NB4 (cell line): ENCODE measurements at regions not wholly inside any gene's neighbourhood (a gene's known extent, or its start where the extent isn't known, plus 50 kb on each side); places are given as distances from the start of the nearest gene placed in this dataset.

Source experiments
- DNase-seq: peaks from one replicate; pipeline ENCODE4 v3.0.0; 2010; ENCODE audit warnings: low read depth
- H3K4me3 ChIP-seq: one replicate; pipeline ENCODE4 v1.5.1; 2011; ENCODE audit warnings: mild to moderate bottlenecking, low read depth, low read length, moderate library complexity
- CTCF ChIP-seq: IDR thresholded peaks from one replicate; pipeline ENCODE4 v1.5.1; 2012; ENCODE audit warnings: low read depth, low read length
- MAX ChIP-seq: IDR thresholded peaks from 2 replicates; pipeline ENCODE4 v1.6.1; 2011; ENCODE audit warnings: low read depth, low read length
- MYC ChIP-seq: IDR thresholded peaks from 2 replicates; pipeline ENCODE4 v1.6.1; 2011; ENCODE audit warnings: low read depth, low read length
- POLR2A ChIP-seq: IDR thresholded peaks from 2 replicates; pipeline ENCODE4 v1.6.1; 2011; ENCODE audit warnings: mild to moderate bottlenecking; ENCODE audit not compliant: insufficient read length; ENCODE audit errors: extremely low read depth

GRCh38 chr9:109935406-109936087, 155.5 kb downstream of the PALM2AKAP2 start:
- no peak for DNase-seq
- TF ChIP-seq MYC (no peak), MAX (no peak), CTCF (no peak), POLR2A (no peak)
- H3K4me3 ChIP-seq, result no peak overlapping the region

- no peak for DNase-seq
- no peak for TF ChIP-seq CTCF
- no peak for TF ChIP-seq MAX
- TF ChIP-seq MYC, result no peak
- TF ChIP-seq POLR2A, result no peak
- no peak overlapping the region for H3K4me3 ChIP-seq
These were observed 158.0 kb downstream of the PALM2AKAP2 start for GRCh38 chr9:109937861-109938453.

GRCh38 chr9:109939698-109940342, 159.8 kb downstream of the PALM2AKAP2 start:
- DNase-seq, result no peak
- no peak for TF ChIP-seq CTCF
- no peak overlapping the region for H3K4me3 ChIP-seq

- peak; percentile 60 for DNase-seq
- no peak overlapping the region for H3K4me3 ChIP-seq
- TF ChIP-seq MAX, result no peak
- TF ChIP-seq POLR2A, result no peak
These were observed 160.6 kb downstream of the PALM2AKAP2 start for GRCh38 chr9:109940561-109940960.

- DNase-seq, result no peak
- no peak overlapping the region for H3K4me3 ChIP-seq
- TF ChIP-seq CTCF (no peak), MYC (no peak), POLR2A (no peak), MAX (no peak)
These were observed 161.8 kb downstream of the PALM2AKAP2 start for GRCh38 chr9:109941771-109942170.

- no peak for DNase-seq
- no peak for TF ChIP-seq MYC
- H3K4me3 ChIP-seq, result no peak overlapping the region
These were observed 165.6 kb downstream of the PALM2AKAP2 start for GRCh38 chr9:109945573-109945972.

- no peak overlapping the region for H3K4me3 ChIP-seq
- TF ChIP-seq MAX (no peak), POLR2A (no peak), CTCF (no peak)
- no peak for DNase-seq
These were observed 168.5 kb downstream of the PALM2AKAP2 start for GRCh38 chr9:109948453-109948852.
